Astrocyte of the spinal cord (primary cell): ENCODE measurements at regions not wholly inside any gene's neighbourhood (a gene's known extent, or its start where the extent isn't known, plus 50 kb on each side); places are given as distances from the start of the nearest gene placed in this dataset.

Experiments
- DNase-seq: peaks from one replicate; pipeline ENCODE4 v3.0.0; 2011; ENCODE audit warnings: low read depth, low spot score
- H3K4me3 ChIP-seq: 2 replicates; pipeline ENCODE4 v1.5.1; 2011; ENCODE audit warnings: low read depth, mild to moderate bottlenecking, low read length, moderate library complexity
- in situ Hi-C: cut with HindIII; loops from 2 replicates; pipeline ENCODE4 v1.10.0; 2017; ENCODE audit warnings: low sequenced_read_pairs
- TF ChIP-seq, protein P1 (sequence below): IDR thresholded peaks from 2 replicates; pipeline ENCODE4 v1.5.1; 2012; ENCODE audit warnings: low read depth, mild to moderate bottlenecking, low read length, inconsistent platforms

DNA sequence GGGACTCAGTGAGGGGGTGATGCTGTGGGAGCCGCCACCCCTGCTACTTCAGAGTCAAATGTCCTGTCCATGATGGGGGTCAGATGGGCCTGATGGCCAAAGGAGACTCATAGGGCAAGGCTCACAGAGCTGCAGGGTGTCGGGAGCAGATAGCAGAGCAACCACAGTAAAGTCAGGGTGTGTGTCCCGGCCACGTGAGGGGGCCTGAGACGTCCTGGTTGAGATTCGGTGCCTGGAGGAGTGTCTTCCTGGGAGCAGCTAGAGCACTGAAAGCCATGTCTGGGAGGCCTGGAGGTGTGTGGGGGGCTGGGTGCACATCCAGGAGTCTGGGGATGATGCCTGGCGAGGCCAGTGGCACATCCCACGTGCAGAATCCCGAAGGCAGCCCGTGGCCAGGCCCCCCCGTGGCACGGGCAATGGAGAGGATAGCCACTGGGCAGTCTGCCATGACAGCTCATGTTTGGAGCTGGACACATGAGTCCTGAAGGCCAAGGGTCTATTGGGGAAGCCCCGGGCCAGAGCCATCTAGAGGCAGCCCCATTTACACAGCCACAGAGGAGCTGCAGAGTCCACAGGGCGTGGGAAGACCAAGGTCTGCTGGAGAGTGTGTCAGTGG is 308.0 kb upstream of the SFSWAP start:
- no peak overlapping the region for H3K4me3 ChIP-seq
- no peak for DNase-seq
- TF ChIP-seq, protein P1, sequence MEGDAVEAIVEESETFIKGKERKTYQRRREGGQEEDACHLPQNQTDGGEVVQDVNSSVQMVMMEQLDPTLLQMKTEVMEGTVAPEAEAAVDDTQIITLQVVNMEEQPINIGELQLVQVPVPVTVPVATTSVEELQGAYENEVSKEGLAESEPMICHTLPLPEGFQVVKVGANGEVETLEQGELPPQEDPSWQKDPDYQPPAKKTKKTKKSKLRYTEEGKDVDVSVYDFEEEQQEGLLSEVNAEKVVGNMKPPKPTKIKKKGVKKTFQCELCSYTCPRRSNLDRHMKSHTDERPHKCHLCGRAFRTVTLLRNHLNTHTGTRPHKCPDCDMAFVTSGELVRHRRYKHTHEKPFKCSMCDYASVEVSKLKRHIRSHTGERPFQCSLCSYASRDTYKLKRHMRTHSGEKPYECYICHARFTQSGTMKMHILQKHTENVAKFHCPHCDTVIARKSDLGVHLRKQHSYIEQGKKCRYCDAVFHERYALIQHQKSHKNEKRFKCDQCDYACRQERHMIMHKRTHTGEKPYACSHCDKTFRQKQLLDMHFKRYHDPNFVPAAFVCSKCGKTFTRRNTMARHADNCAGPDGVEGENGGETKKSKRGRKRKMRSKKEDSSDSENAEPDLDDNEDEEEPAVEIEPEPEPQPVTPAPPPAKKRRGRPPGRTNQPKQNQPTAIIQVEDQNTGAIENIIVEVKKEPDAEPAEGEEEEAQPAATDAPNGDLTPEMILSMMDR: no peak
- in situ Hi-C loops: no loop called here

DNA sequence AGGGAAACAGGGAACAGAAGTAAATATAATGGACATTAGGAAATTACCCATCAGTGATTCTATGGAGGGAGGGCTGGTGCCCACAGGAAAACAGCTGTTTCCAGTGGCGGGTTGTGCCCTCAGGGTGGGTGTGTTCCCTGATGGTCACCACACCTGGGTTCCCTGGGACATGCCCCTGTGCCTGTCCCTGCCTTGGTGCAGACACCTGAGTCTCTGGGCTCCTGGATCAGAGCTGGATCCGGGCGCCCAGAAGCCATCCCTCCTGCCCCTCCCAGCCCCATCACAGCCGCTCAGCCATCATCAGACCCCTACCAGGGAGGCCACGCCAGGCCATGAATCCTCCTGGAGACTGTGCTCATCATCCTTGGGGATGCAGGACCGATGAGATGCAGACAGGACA is 307.2 kb upstream of the SFSWAP start:
- no peak for DNase-seq
- no peak overlapping the region for H3K4me3 ChIP-seq
- TF ChIP-seq, protein P1: no peak
- in situ Hi-C loops: no loop called here

DNA sequence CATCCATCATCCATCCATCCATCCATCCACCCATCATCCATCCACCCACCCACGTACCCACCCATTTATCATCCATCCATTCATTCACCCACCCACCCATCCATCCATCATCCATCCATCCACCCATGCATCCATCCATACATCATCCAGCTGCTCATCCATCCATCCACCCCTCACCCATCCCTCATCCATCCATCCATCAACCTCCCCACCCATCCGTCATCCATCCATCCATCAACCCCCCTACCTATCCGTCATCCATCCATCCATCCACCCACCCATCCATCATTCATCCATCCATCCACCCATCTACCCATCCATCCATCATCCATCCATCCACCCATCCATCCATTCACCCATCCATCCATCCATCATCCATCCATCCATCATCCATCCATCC is 306.2 kb upstream of the SFSWAP start:
- H3K4me3 ChIP-seq: no peak overlapping the region
- in situ Hi-C loops: no loop called here
- TF ChIP-seq, protein P1: no peak
- DNase-seq: no peak

DNA sequence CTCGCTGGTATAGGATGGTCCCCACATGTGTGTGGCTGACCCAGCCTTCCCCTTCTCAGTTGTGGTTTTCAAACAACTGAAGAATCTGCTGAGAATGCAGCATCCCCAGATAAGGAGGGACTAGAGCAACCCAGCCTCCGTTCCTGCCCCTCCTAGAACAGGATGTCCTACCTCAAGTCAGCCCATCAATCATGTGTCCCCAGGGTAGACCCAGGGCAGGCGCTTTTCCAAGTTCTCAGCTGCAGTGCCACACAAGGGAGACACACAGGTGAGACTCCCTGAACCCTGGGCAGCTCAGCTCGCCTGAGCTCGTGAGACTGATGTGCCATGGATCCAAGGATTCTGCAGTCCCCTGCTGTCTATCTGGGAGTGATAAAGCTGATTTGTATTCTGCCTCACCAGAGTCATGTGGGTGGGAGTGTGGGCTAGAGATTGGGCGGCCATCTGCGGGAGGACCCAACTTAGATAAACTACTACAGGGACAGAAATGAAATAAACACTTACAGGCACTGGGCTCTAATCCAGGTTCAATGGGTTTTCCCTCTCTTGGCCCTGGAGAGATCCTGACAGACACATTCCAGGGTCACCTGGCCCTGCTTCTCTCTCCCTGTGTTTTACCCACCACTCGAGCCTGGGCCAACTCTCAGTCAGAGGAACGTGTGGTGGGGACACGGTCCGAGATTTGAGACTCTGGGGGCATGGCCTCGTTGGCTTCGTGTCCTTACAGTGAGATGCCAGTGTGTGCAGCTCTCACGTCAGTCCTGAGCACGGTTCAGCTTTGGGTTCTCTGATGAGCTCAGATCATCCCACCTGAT is 303.5 kb upstream of the SFSWAP start:
- no peak for DNase-seq
- TF ChIP-seq, protein P1: no peak
- in situ Hi-C loops: no loop called here

DNA sequence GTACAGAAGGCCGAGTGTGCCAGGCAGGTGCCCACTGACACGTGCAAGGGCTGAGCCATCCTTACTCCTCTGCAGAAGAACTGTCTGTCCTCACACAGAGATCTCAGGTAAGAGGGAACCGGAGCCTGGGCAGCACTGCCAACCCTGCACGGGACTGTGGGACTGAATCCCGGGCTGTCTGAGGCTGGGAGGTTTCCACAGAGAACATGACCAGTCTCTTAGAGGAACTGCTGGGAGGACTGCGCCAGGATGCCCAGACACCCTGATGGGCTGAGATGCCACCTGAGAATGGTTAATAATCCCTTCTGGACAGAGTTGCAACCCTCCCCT is 302.9 kb upstream of the SFSWAP start:
- no peak for DNase-seq
- TF ChIP-seq, protein P1: no peak
- in situ Hi-C loops: no loop called here
- H3K4me3 ChIP-seq: no peak overlapping the region

More for the DNA sequence above, 303.5 kb upstream of the SFSWAP start:
- H3K4me3 ChIP-seq: no peak overlapping the region

DNA sequence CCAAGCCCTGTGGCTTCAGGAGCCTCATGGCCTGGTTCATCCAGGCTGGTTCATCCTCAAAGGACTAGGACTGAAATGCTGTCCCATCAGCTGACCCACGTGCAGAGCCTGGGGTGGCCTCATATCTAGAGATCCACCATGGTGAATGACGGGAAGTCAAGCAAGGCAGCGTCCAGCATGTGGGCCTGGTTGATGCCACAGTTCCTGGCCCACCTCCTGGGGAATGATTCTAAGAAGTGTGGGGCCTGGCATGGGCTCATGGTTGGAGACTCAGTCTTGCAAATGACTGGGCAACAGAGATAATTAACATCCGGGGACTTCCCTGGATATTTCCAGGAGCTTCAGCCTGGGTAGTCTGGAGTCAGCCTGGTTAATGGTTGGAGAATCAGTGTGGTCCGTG is 302.4 kb upstream of the SFSWAP start:
- no peak for DNase-seq
- H3K4me3 ChIP-seq: no peak overlapping the region
- in situ Hi-C loops: no loop called here
- TF ChIP-seq, protein P1: no peak
